SKM-1 treated with dmso at 0.1 percent for 144 hours (cell line): ENCODE measurements at regions not wholly inside any gene's neighbourhood (a gene's known extent, or its start where the extent isn't known, plus 50 kb on each side); places are given as distances from the start of the nearest gene placed in this dataset.

Experiments used
- DNase-seq: peaks from one replicate; lab custom pipeline; 2025; ENCODE audit not compliant: unreplicated experiment; lab: John Stamatoyannopoulos, UW

- DNase-seq, result no peak
These were observed 244.3 kb downstream of the NR2F2 start for GRCh38 chr15:96574782-96575181.

GRCh38 chr15:96576596-96576995, 246.1 kb downstream of the NR2F2 start:
- DNase-seq, result no peak

- DNase-seq, result no peak
These were observed 247.9 kb downstream of the NR2F2 start for GRCh38 chr15:96578393-96578792.

GRCh38 chr15:96581371-96581770, 250.9 kb downstream of the NR2F2 start:
- no peak for DNase-seq

GRCh38 chr15:96582473-96582872, 252.0 kb downstream of the NR2F2 start:
- peak; percentile 74 for DNase-seq

- no peak for DNase-seq
These were observed 253.2 kb downstream of the NR2F2 start for GRCh38 chr15:96583671-96584070.

- DNase-seq, result peak; percentile 37
These were observed 255.2 kb downstream of the NR2F2 start for GRCh38 chr15:96585484-96586386.

GRCh38 chr15:96586901-96587300, 256.4 kb downstream of the NR2F2 start:
- peak; percentile 89 for DNase-seq

GRCh38 chr15:96589864-96590263, 259.4 kb downstream of the NR2F2 start:
- no peak for DNase-seq

GRCh38 chr15:96593735-96594134, 263.2 kb downstream of the NR2F2 start:
- no peak for DNase-seq

- DNase-seq, result no peak
These were observed 265.5 kb downstream of the NR2F2 start for GRCh38 chr15:96595951-96596350.

GRCh38 chr15:96598514-96598913, 268.0 kb downstream of the NR2F2 start:
- DNase-seq, result no peak

GRCh38 chr15:96599268-96599667, 268.8 kb downstream of the NR2F2 start:
- no peak for DNase-seq

- no peak for DNase-seq
These were observed 269.9 kb downstream of the NR2F2 start for GRCh38 chr15:96600350-96600749.

- no peak for DNase-seq
These were observed 276.1 kb downstream of the NR2F2 start for GRCh38 chr15:96606617-96607016.

GRCh38 chr15:96610757-96611156, 280.3 kb downstream of the NR2F2 start:
- DNase-seq, result no peak

- DNase-seq, result no peak
These were observed 282.4 kb downstream of the NR2F2 start for GRCh38 chr15:96612917-96613316.

- DNase-seq, result no peak
These were observed 288.7 kb downstream of the NR2F2 start for GRCh38 chr15:96619174-96619573.

GRCh38 chr15:96622714-96623113, 292.2 kb downstream of the NR2F2 start:
- DNase-seq, result no peak

- DNase-seq, result no peak
These were observed 294.8 kb downstream of the NR2F2 start for GRCh38 chr15:96625256-96625655.

GRCh38 chr15:96627031-96627568, 296.6 kb downstream of the NR2F2 start:
- no peak for DNase-seq

GRCh38 chr15:96629511-96629910, 299.0 kb downstream of the NR2F2 start:
- no peak for DNase-seq

GRCh38 chr15:96638793-96639192, 308.3 kb downstream of the NR2F2 start:
- DNase-seq, result no peak
